ENCODE measurements at regions not wholly inside any gene's neighbourhood (a gene's known extent, or its start where the extent isn't known, plus 50 kb on each side); places are given as distances from the start of the nearest gene placed in this dataset.

GRCh38 chr6:14743144-14743473 lies 502.8 kb upstream of the JARID2 start:
- no peak for DNase-seq (ENCODE audit: low spot score in 2 of 2, unreplicated experiment in 2 of 2)
- no peak overlapping the region for H3K27ac Mint-ChIP-seq
- H3K27me3 Mint-ChIP-seq (ENCODE audit: low read depth) = no peaks in the 10 kb centered on the region
- H3K4me3 Mint-ChIP-seq = no peak overlapping the region
- H3K4me1 Mint-ChIP-seq = peaks cover 12% of the 10 kb centered on the region
- H3K9me3 Mint-ChIP-seq = peaks cover 8% of the 10 kb centered on the region
- no peaks in the 10 kb centered on the region for H3K36me3 Mint-ChIP-seq
- TF ChIP-seq CTCF (IDR thresholded peaks at IDR 0.05; ENCODE audit: unreplicated experiment) = no peak

GRCh38 chr6:14743474-14744211 lies 502.2 kb upstream of the JARID2 start:
- no peaks in the 10 kb centered on the region for H3K27me3 Mint-ChIP-seq (ENCODE audit: low read depth)
- H3K4me3 Mint-ChIP-seq = no peak overlapping the region
- no peak for TF ChIP-seq CTCF (IDR thresholded peaks at IDR 0.05; ENCODE audit: unreplicated experiment)
- H3K4me1 Mint-ChIP-seq = peaks cover 14% of the 10 kb centered on the region
- no peak overlapping the region for H3K27ac Mint-ChIP-seq
- H3K36me3 Mint-ChIP-seq = no peaks in the 10 kb centered on the region
- DNase-seq (ENCODE audit: low spot score in 2 of 2, unreplicated experiment in 2 of 2) = no peak
- H3K9me3 Mint-ChIP-seq = peaks cover 8% of the 10 kb centered on the region

GRCh38 chr6:14744212-14744556 lies 501.7 kb upstream of the JARID2 start:
- H3K27me3 Mint-ChIP-seq (ENCODE audit: low read depth) = no peaks in the 10 kb centered on the region
- no peak overlapping the region for H3K4me3 Mint-ChIP-seq
- no peak for DNase-seq (ENCODE audit: low spot score in 2 of 2, unreplicated experiment in 2 of 2)
- no peaks in the 10 kb centered on the region for H3K36me3 Mint-ChIP-seq
- H3K4me1 Mint-ChIP-seq = peaks cover 17% of the 10 kb centered on the region
- H3K27ac Mint-ChIP-seq = no peak overlapping the region
- H3K9me3 Mint-ChIP-seq = peaks cover 8% of the 10 kb centered on the region
- no peak for TF ChIP-seq CTCF (IDR thresholded peaks at IDR 0.05; ENCODE audit: unreplicated experiment)

- H3K9me3 Mint-ChIP-seq = peaks cover 8% of the 10 kb centered on the region
- H3K27me3 Mint-ChIP-seq (ENCODE audit: low read depth) = no peaks in the 10 kb centered on the region
- no peaks in the 10 kb centered on the region for H3K36me3 Mint-ChIP-seq
- H3K4me1 Mint-ChIP-seq = peaks cover 19% of the 10 kb centered on the region
- H3K27ac Mint-ChIP-seq = no peak overlapping the region
- TF ChIP-seq CTCF (IDR thresholded peaks at IDR 0.05; ENCODE audit: unreplicated experiment) = no peak
- DNase-seq (ENCODE audit: low spot score in 2 of 2, unreplicated experiment in 2 of 2) = no peak
- H3K4me3 Mint-ChIP-seq = no peak overlapping the region
These were observed 499.6 kb upstream of the JARID2 start for GRCh38 chr6:14746139-14746837.

- Mint-ChIP-seq H3K4me1 (peaks cover 19% of the 10 kb centered on the region), H3K27me3 (ENCODE audit: low read depth) (no peaks in the 10 kb centered on the region), H3K36me3 (no peaks in the 10 kb centered on the region), H3K27ac (no peak overlapping the region), H3K4me3 (no peak overlapping the region), H3K9me3 (peaks cover 8% of the 10 kb centered on the region)
- no peak for DNase-seq (ENCODE audit: low spot score in 2 of 2, unreplicated experiment in 2 of 2)
- no peak for TF ChIP-seq CTCF (IDR thresholded peaks at IDR 0.05; ENCODE audit: unreplicated experiment)
These were observed 497.9 kb upstream of the JARID2 start for GRCh38 chr6:14747881-14748520.
